ENCODE measurements at regions not wholly inside any gene's neighbourhood (a gene's known extent, or its start where the extent isn't known, plus 50 kb on each side); places are given as distances from the start of the nearest gene placed in this dataset.

GRCh38 chr10:120641695-120642094, 184.7 kb downstream of the PLPP4 start:
- no peak for DNase-seq
- no peak overlapping the region for H3K27ac ChIP-seq (ENCODE audit: low read length)
- H3K36me3 ChIP-seq (ENCODE audit: control insufficient read depth, insufficient read depth, low read length) = no peaks in the 10 kb centered on the region
- WGBS (ENCODE audit: insufficient coverage, low lambda C conversion rate) = no CpG with 5 or more reads among the region's 1 CpG
- H3K4me3 ChIP-seq (ENCODE audit: low read length) = no peak overlapping the region
- H3K4me1 ChIP-seq (ENCODE audit: control insufficient read depth, insufficient read depth, low read length) = no peaks in the 10 kb centered on the region
- no peaks in the 10 kb centered on the region for H3K27me3 ChIP-seq (ENCODE audit: control insufficient read depth, insufficient read depth, low read length)
- no peaks in the 10 kb centered on the region for H3K9me3 ChIP-seq (ENCODE audit: control insufficient read depth, low read depth, low read length)

DNA sequence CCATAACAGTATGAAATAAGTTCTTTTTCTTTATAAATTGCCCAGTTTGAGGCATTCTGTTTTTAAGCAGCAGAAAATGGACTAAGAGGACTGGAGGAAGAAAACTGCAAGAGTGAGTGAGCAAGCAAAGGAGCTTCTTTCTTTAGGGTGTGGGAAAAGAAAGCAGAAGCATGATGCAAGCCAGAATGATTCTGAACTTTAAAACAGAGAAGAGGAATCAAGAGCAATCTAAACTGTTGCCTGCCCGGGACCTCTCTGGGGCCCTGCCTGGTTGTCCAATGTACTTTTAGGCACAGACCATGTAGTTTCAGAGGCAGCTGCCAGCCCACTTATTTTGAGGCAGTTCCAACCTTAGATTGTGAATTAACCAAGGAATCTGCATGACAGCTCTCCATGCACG, 186.3 kb downstream of the PLPP4 start:
- no peaks in the 10 kb centered on the region for H3K27me3 ChIP-seq (ENCODE audit: control insufficient read depth, insufficient read depth, low read length)
- H3K9me3 ChIP-seq (ENCODE audit: control insufficient read depth, low read depth, low read length) = no peaks in the 10 kb centered on the region
- no peak overlapping the region for H3K27ac ChIP-seq (ENCODE audit: low read length)
- no peaks in the 10 kb centered on the region for H3K36me3 ChIP-seq (ENCODE audit: control insufficient read depth, insufficient read depth, low read length)
- DNase-seq = no peak
- WGBS (ENCODE audit: insufficient coverage, low lambda C conversion rate) = no CpG with 5 or more reads among the region's 2 CpGs
- H3K4me3 ChIP-seq (ENCODE audit: low read length) = no peak overlapping the region
- no peaks in the 10 kb centered on the region for H3K4me1 ChIP-seq (ENCODE audit: control insufficient read depth, insufficient read depth, low read length)

DNA sequence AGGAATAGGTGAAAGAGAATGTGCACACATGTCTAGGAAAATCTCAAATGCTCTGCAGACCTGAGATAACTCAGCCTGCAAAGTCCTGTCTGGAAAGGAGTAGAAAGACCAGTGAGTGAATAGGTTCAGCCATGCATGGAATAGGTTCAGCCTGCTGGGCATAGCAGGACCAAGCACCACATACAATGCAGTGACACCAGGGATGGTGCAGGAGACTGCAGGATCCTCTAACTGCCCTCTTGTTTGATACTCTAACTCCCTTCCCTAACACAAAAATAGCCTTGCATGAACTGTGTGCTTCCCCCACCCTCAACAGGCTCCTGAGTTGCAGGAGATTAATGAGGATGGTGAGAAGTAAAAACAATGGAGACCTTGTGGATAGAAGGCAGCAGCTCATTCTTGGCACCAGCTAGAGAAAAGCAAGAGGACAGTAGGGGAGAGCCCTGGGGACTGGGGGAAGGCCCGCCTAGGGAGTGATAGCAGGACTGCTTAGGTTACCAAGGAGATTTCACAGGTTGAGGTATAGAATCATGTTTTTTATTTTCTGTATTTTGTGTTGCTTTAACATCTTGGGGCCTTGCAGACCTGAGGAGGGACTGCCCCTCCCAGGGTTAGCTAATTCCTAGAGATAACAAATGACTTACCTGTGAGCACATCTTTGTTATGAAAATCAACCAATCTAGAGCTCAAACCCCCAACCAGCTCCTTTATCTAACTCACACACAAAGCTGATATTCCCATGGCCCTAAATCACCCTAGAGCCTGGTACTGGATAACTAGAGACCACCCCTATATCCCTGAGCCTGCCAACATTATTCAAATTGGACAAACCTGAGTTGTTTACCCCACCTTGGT, 187.8 kb downstream of the PLPP4 start:
- Histone ChIP-seq H3K27ac (ENCODE audit: low read length) (no peak overlapping the region), H3K36me3 (ENCODE audit: control insufficient read depth, insufficient read depth, low read length) (no peaks in the 10 kb centered on the region), H3K9me3 (ENCODE audit: control insufficient read depth, low read depth, low read length) (no peaks in the 10 kb centered on the region), H3K27me3 (ENCODE audit: control insufficient read depth, insufficient read depth, low read length) (no peaks in the 10 kb centered on the region), H3K4me3 (ENCODE audit: low read length) (no peak overlapping the region), H3K4me1 (ENCODE audit: control insufficient read depth, insufficient read depth, low read length) (no peaks in the 10 kb centered on the region)
- no CpG with 5 or more reads among the region's 1 CpG for WGBS (ENCODE audit: insufficient coverage, low lambda C conversion rate)
- no peak for DNase-seq

DNA sequence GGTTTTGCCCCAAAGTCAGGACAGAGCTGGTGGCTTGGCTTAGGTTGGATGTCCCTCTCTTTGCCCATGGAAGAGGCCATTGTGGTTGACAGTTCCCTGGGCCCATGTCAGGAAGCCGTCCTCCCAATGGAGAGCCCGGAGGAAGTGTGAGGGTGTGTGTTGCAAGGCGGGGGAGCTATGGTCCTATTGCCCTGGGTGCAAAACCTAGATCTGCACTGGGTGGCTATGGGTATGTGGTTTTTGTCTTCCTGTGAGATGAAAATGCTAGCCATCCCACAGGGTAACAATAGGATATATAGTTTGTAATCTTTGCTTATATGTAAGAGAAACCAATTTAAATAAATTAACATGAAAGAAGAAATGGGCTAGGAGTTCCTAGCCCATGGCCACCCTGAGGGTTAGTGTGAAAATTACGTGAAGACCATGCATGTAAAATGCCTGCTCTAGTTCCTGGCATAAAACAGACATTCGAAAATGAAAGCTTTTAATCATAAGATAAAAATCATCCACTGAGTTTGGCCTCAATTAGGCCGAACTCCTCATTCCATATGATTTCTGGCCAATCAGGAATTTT, 189.2 kb downstream of the PLPP4 start:
- no peak for DNase-seq
- WGBS (ENCODE audit: insufficient coverage, low lambda C conversion rate) = 87% methylated on average over 3 of the region's 6 CpGs

GRCh38 chr10:120646738-120647456, 189.9 kb downstream of the PLPP4 start:
- H3K27ac ChIP-seq (ENCODE audit: low read length) = no peak overlapping the region
- H3K9me3 ChIP-seq (ENCODE audit: control insufficient read depth, low read depth, low read length) = no peaks in the 10 kb centered on the region
- WGBS (ENCODE audit: insufficient coverage, low lambda C conversion rate) = 100% methylated on average over 3 of the region's 5 CpGs
- no peaks in the 10 kb centered on the region for H3K27me3 ChIP-seq (ENCODE audit: control insufficient read depth, insufficient read depth, low read length)
- H3K4me1 ChIP-seq (ENCODE audit: control insufficient read depth, insufficient read depth, low read length) = no peaks in the 10 kb centered on the region
- DNase-seq = no peak
- H3K4me3 ChIP-seq (ENCODE audit: low read length) = no peak overlapping the region
- H3K36me3 ChIP-seq (ENCODE audit: control insufficient read depth, insufficient read depth, low read length) = no peaks in the 10 kb centered on the region

More for the DNA sequence above, 189.2 kb downstream of the PLPP4 start:
- H3K9me3 ChIP-seq (ENCODE audit: control insufficient read depth, low read depth, low read length) = no peaks in the 10 kb centered on the region
- H3K27ac ChIP-seq (ENCODE audit: low read length) = no peak overlapping the region
- no peak overlapping the region for H3K4me3 ChIP-seq (ENCODE audit: low read length)
- H3K4me1 ChIP-seq (ENCODE audit: control insufficient read depth, insufficient read depth, low read length) = no peaks in the 10 kb centered on the region
- H3K36me3 ChIP-seq (ENCODE audit: control insufficient read depth, insufficient read depth, low read length) = no peaks in the 10 kb centered on the region
- H3K27me3 ChIP-seq (ENCODE audit: control insufficient read depth, insufficient read depth, low read length) = no peaks in the 10 kb centered on the region

- no peak for DNase-seq
- Histone ChIP-seq H3K27me3 (ENCODE audit: control insufficient read depth, insufficient read depth, low read length) (no peaks in the 10 kb centered on the region), H3K9me3 (ENCODE audit: control insufficient read depth, low read depth, low read length) (no peaks in the 10 kb centered on the region), H3K36me3 (ENCODE audit: control insufficient read depth, insufficient read depth, low read length) (no peaks in the 10 kb centered on the region), H3K4me3 (ENCODE audit: low read length) (no peak overlapping the region), H3K4me1 (ENCODE audit: control insufficient read depth, insufficient read depth, low read length) (no peaks in the 10 kb centered on the region), H3K27ac (ENCODE audit: low read length) (no peak overlapping the region)
- 100% methylated on average over 2 of the region's 7 CpGs for WGBS (ENCODE audit: insufficient coverage, low lambda C conversion rate)
Observed at GRCh38 chr10:120650705-120651399, 193.8 kb downstream of the PLPP4 start.

GRCh38 chr10:120656107-120656506, 195.1 kb upstream of the WDR11 start:
- Histone ChIP-seq H3K36me3 (ENCODE audit: control insufficient read depth, insufficient read depth, low read length) (no peaks in the 10 kb centered on the region), H3K27me3 (ENCODE audit: control insufficient read depth, insufficient read depth, low read length) (no peaks in the 10 kb centered on the region), H3K27ac (ENCODE audit: low read length) (no peak overlapping the region), H3K4me3 (ENCODE audit: low read length) (no peak overlapping the region), H3K4me1 (ENCODE audit: control insufficient read depth, insufficient read depth, low read length) (no peaks in the 10 kb centered on the region), H3K9me3 (ENCODE audit: control insufficient read depth, low read depth, low read length) (no peaks in the 10 kb centered on the region)
- DNase-seq = no peak
- 100% methylated on average over 1 of the region's 2 CpGs for WGBS (ENCODE audit: insufficient coverage, low lambda C conversion rate)

GRCh38 chr10:120657371-120657770, 193.8 kb upstream of the WDR11 start:
- WGBS (ENCODE audit: insufficient coverage, low lambda C conversion rate) = no CpG with 5 or more reads among the region's 3 CpGs
- H3K36me3 ChIP-seq (ENCODE audit: control insufficient read depth, insufficient read depth, low read length) = no peaks in the 10 kb centered on the region
- no peak overlapping the region for H3K4me3 ChIP-seq (ENCODE audit: low read length)
- no peaks in the 10 kb centered on the region for H3K4me1 ChIP-seq (ENCODE audit: control insufficient read depth, insufficient read depth, low read length)
- H3K27me3 ChIP-seq (ENCODE audit: control insufficient read depth, insufficient read depth, low read length) = no peaks in the 10 kb centered on the region
- H3K9me3 ChIP-seq (ENCODE audit: control insufficient read depth, low read depth, low read length) = no peaks in the 10 kb centered on the region
- no peak overlapping the region for H3K27ac ChIP-seq (ENCODE audit: low read length)
- no peak for DNase-seq

- Histone ChIP-seq H3K4me3 (ENCODE audit: low read length) (no peak overlapping the region), H3K9me3 (ENCODE audit: control insufficient read depth, low read depth, low read length) (no peaks in the 10 kb centered on the region), H3K27me3 (ENCODE audit: control insufficient read depth, insufficient read depth, low read length) (no peaks in the 10 kb centered on the region), H3K4me1 (ENCODE audit: control insufficient read depth, insufficient read depth, low read length) (no peaks in the 10 kb centered on the region), H3K27ac (ENCODE audit: low read length) (no peak overlapping the region), H3K36me3 (ENCODE audit: control insufficient read depth, insufficient read depth, low read length) (no peaks in the 10 kb centered on the region)
- 50% methylated on average over 2 of the region's 4 CpGs for WGBS (ENCODE audit: insufficient coverage, low lambda C conversion rate)
- DNase-seq = no peak
Observed at GRCh38 chr10:120658943-120659885, 191.9 kb upstream of the WDR11 start.
